K562 (cell line): ENCODE measurements at regions not wholly inside any gene's neighbourhood (a gene's known extent, or its start where the extent isn't known, plus 50 kb on each side); places are given as distances from the start of the nearest gene placed in this dataset.

Experiments
- ARID2 ChIP-seq: fragments of 450-650 bp; IDR thresholded peaks from 2 replicates; pipeline ENCODE4 v1.6.1; 2017; ENCODE audit warnings: antibody characterized with exemption, mild to moderate bottlenecking
- COPS2 ChIP-seq: fragments of 450-650 bp; conservative IDR thresholded peaks from 2 replicates; pipeline ENCODE4 v1.6.1; 2016; ENCODE audit warnings: mild to moderate bottlenecking, moderate library complexity
- FOXK2 ChIP-seq, 2 experiments: fragments of 450-650 bp; IDR thresholded peaks in 1 of 2; conservative IDR thresholded peaks in 1 of 2; 2 replicates each; pipeline ENCODE4 v1.6.1; 2016; ENCODE audit warnings: low read depth in 2 of 2, mild to moderate bottlenecking in 1 of 2
- JUNB ChIP-seq: fragments of 450-650 bp; formaldehyde crosslinking; conservative IDR thresholded peaks from 2 replicates; pipeline ENCODE4 v1.4.0; 2020; ENCODE audit warnings: mild to moderate bottlenecking
- PCBP1 ChIP-seq: fragments of 200-400 bp; formaldehyde crosslinking; IDR thresholded peaks from 2 replicates; pipeline ENCODE4 v1.6.1; 2018; ENCODE audit warnings: mild to moderate bottlenecking, low read depth, low read length; ENCODE audit not compliant: poor library complexity, severe bottlenecking
- SMC3 ChIP-seq: conservative IDR thresholded peaks from 2 replicates; pipeline ENCODE4 v1.6.1; 2011; ENCODE audit warnings: low read depth, low read length, improper control_type of control experiment; ENCODE audit not compliant: insufficient read depth
- ZNF431 ChIP-seq: sonication (generic); formaldehyde crosslinking; IDR thresholded peaks from 2 replicates; pipeline ENCODE4 v1.8.0; 2022; ENCODE audit warnings: mild to moderate bottlenecking, missing genetic modification reagents
- ZNF444 ChIP-seq: fragments of 250-450 bp; sonication (Bioruptor Pico); IDR thresholded peaks from 2 replicates; pipeline ENCODE4 v1.4.0; 2020; ENCODE audit warnings: mild to moderate bottlenecking, moderate library complexity
- TF ChIP-seq, protein P1 (sequence below), 2 experiments: fragments of 450-650 bp; IDR thresholded peaks; 2 replicates each; pipeline ENCODE4 v1.6.1; 2016; ENCODE audit warnings: mild to moderate bottlenecking in 2 of 2, borderline replicate concordance in 1 of 2, low read depth in 1 of 2, moderate library complexity in 1 of 2
- TF ChIP-seq, protein P2 (sequence below): fragments of 250-450 bp; sonication (Bioruptor Pico); IDR thresholded peaks from 2 replicates; pipeline ENCODE4 v1.8.0; 2022; ENCODE audit warnings: inconsistent platforms
- TF ChIP-seq, protein P3 (sequence below), 2 experiments: fragments of 450-650 bp in 1 of 2; IDR thresholded peaks; 2 replicates each; pipeline ENCODE4 v1.6.1; 2011 to 2017; ENCODE audit warnings: low read depth in 2 of 2, antibody characterized with exemption in 1 of 2, borderline replicate concordance in 1 of 2, low read length in 1 of 2, mild to moderate bottlenecking in 1 of 2, mixed read lengths in 1 of 2; ENCODE audit not compliant: control insufficient read depth in 1 of 2
- TF ChIP-seq, protein P4 (sequence below): fragments of 450-650 bp; formaldehyde crosslinking; IDR thresholded peaks from 2 replicates; pipeline ENCODE4 v1.4.0; 2020; ENCODE audit warnings: mild to moderate bottlenecking, moderate library complexity

DNA sequence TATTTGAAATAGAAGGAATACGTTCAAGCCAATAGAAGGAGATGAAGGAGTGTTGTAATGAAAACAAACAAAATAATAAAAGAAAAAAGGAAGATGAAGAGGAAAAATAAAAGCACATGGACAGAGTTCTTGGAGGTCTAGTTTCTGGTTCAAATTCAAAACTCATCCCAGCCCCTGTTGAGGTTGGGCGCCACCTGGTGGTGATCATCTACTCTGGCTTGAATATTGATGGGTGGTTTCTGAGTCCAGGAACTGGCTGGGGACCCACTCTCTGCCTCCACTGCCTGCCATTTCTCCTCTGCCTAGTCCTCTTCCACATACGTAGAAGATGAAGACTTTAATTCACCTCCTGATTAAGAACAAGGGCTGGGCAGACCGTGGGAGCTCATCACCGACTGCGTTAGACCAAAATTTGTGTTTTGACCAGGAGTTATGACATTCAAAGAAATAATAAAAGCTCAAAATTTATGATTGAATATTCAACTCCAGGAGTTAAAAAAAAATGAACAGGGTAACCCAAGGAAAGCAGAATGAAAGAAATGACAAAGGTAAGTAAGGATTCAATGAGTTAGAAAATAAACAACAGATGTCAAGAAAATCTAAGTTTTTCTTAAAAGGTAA lies 99.0 kb upstream of the SLC1A3 start (continued):
- TF ChIP-seq, protein P1, sequence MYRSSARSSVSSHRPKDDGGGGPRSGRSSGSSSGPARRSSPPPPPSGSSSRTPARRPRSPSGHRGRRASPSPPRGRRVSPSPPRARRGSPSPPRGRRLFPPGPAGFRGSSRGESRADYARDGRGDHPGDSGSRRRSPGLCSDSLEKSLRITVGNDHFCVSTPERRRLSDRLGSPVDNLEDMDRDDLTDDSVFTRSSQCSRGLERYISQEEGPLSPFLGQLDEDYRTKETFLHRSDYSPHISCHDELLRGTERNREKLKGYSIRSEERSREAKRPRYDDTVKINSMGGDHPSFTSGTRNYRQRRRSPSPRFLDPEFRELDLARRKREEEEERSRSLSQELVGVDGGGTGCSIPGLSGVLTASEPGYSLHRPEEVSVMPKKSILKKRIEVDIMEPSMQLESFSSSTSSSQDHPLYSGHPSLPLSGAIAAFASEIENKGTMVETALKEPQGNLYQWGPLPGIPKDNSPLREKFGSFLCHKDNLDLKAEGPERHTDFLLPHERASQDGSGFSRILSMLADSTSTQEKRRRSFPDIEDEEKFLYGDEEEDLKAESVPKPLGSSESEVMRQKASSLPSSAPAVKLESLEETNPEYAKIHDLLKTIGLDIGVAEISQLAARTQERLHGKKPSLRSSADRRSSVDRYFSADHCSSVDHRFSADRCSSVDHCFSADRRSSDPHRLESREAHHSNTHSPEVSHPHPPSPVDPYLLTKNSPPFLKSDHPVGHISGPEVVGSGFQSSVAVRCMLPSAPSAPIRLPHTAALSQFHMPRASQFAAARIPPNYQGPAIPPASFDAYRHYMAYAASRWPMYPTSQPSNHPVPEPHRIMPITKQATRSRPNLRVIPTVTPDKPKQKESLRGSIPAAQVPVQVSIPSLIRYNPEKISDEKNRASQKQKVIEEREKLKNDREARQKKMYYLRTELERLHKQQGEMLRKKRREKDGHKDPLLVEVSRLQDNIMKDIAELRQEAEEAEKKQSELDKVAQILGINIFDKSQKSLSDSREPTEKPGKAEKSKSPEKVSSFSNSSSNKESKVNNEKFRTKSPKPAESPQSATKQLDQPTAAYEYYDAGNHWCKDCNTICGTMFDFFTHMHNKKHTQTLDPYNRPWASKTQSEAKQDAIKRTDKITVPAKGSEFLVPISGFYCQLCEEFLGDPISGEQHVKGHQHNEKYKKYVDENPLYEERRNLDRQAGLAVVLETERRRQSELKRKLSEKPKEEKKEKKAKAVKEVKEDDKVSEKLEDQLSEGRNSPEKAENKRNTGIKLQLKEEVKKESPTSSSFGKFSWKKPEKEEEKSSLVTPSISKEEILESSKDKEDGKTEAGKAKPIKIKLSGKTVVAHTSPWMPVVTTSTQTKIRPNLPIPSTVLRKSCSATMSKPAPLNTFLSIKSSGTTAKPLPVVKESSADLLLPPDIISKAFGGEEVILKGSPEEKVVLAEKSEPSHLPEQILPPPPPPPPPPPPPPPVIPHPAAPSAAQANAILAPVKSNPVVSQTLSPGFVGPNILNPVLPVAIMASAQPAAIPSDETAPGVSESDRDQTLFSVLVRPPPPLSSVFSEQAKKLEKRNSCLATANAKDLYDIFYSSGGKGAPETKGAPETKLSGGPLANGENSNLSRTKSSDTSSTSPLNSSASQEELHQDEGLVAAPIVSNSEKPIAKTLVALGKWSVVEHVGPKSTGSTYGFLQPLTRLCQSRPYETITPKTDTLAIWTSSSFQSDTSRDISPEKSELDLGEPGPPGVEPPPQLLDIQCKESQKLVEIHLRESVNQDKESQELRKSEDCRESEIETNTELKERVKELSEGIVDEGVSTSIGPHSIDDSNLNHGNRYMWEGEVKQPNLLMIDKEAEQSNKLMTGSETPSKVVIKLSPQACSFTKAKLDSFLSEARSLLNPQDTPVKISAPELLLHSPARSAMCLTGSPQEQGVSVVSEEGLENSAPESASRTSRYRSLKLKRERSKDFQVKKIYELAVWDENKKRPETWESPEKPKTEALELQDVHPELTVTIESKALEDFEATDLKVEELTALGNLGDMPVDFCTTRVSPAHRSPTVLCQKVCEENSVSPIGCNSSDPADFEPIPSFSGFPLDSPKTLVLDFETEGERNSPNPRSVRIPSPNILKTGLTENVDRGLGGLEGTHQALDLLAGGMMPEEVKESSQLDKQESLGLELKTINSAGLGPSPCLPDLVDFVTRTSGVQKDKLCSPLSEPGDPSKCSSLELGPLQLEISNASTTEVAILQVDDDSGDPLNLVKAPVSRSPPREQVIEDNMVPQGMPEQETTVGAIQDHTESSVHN (IDR thresholded peaks at IDR 0.05; ENCODE audit: borderline replicate concordance in 1 of 2, low read depth in 1 of 2) = no peak
- TF ChIP-seq, protein P2, sequence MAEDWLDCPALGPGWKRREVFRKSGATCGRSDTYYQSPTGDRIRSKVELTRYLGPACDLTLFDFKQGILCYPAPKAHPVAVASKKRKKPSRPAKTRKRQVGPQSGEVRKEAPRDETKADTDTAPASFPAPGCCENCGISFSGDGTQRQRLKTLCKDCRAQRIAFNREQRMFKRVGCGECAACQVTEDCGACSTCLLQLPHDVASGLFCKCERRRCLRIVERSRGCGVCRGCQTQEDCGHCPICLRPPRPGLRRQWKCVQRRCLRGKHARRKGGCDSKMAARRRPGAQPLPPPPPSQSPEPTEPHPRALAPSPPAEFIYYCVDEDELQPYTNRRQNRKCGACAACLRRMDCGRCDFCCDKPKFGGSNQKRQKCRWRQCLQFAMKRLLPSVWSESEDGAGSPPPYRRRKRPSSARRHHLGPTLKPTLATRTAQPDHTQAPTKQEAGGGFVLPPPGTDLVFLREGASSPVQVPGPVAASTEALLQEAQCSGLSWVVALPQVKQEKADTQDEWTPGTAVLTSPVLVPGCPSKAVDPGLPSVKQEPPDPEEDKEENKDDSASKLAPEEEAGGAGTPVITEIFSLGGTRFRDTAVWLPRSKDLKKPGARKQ (CRISPR knock-in tag) = no peak
- TF ChIP-seq ZNF444 (CRISPR knock-in tag) = no peak
- peak; percentile 41; the same call in 1 of the 2 replicates for TF ChIP-seq ARID2
- no peak for TF ChIP-seq ZNF431
- TF ChIP-seq PCBP1 = no peak
- TF ChIP-seq, protein P3, sequence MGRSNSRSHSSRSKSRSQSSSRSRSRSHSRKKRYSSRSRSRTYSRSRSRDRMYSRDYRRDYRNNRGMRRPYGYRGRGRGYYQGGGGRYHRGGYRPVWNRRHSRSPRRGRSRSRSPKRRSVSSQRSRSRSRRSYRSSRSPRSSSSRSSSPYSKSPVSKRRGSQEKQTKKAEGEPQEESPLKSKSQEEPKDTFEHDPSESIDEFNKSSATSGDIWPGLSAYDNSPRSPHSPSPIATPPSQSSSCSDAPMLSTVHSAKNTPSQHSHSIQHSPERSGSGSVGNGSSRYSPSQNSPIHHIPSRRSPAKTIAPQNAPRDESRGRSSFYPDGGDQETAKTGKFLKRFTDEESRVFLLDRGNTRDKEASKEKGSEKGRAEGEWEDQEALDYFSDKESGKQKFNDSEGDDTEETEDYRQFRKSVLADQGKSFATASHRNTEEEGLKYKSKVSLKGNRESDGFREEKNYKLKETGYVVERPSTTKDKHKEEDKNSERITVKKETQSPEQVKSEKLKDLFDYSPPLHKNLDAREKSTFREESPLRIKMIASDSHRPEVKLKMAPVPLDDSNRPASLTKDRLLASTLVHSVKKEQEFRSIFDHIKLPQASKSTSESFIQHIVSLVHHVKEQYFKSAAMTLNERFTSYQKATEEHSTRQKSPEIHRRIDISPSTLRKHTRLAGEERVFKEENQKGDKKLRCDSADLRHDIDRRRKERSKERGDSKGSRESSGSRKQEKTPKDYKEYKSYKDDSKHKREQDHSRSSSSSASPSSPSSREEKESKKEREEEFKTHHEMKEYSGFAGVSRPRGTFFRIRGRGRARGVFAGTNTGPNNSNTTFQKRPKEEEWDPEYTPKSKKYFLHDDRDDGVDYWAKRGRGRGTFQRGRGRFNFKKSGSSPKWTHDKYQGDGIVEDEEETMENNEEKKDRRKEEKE (IDR thresholded peaks at IDR 0.05; ENCODE audit: borderline replicate concordance in 1 of 2, control insufficient read depth in 1 of 2, low read depth in 2 of 2, low read length in 1 of 2) = no peak
- TF ChIP-seq JUNB (CRISPR knock-in tag) = no peak
- no peak for TF ChIP-seq COPS2
- TF ChIP-seq, protein P4, sequence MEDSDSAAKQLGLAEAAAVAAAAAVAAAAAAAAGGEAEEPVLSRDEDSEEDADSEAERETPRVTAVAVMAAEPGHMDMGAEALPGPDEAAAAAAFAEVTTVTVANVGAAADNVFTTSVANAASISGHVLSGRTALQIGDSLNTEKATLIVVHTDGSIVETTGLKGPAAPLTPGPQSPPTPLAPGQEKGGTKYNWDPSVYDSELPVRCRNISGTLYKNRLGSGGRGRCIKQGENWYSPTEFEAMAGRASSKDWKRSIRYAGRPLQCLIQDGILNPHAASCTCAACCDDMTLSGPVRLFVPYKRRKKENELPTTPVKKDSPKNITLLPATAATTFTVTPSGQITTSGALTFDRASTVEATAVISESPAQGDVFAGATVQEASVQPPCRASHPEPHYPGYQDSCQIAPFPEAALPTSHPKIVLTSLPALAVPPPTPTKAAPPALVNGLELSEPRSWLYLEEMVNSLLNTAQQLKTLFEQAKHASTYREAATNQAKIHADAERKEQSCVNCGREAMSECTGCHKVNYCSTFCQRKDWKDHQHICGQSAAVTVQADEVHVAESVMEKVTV (CRISPR knock-in tag) = peak; percentile 80
- TF ChIP-seq SMC3 = peak; percentile 98
- TF ChIP-seq FOXK2 (conservative IDR thresholded peaks at IDR 0.05 in 1 of 2, IDR thresholded peaks at IDR 0.05 in 1 of 2; ENCODE audit: low read depth in 2 of 2) = no peak
